Liver (tissue), 8 donors: ENCODE measurements at regions not wholly inside any gene's neighbourhood (a gene's known extent, or its start where the extent isn't known, plus 50 kb on each side); places are given as distances from the start of the nearest gene placed in this dataset.
"Not testable (repeated sequence)": the region's sequence is repeated elsewhere in the genome, so short reads cannot be mapped to it uniquely, and the experiment has no call there.

Source experiments
- DNase-seq: peaks from one replicate; pipeline ENCODE4 v3.0.0-alpha.2; 2017; ENCODE audit warnings: low spot score
- H3K27ac ChIP-seq, 2 donors: one replicate each; pipeline ENCODE4 v1.7.0; 2013; ENCODE audit warnings: inconsistent platforms in 2 of 2, low read length in 2 of 2, control low read depth in 1 of 2, low read depth in 1 of 2, mild to moderate bottlenecking in 1 of 2
- H3K27me3 ChIP-seq, 4 donors: one replicate each; pipeline versions ENCODE4 v1.6.1 to v1.7.0; 2013; ENCODE audit warnings: low read length in 3 of 4, inconsistent platforms in 1 of 4, mild to moderate bottlenecking in 1 of 4, moderate library complexity in 1 of 4; ENCODE audit not compliant: control insufficient read depth in 4 of 4, insufficient read depth in 4 of 4
- H3K36me3 ChIP-seq, 4 donors: one replicate each; pipeline versions ENCODE4 v1.6.1 to v1.7.0; 2013; ENCODE audit warnings: low read length in 3 of 4, mild to moderate bottlenecking in 3 of 4, low read depth in 1 of 4, moderate library complexity in 1 of 4; ENCODE audit not compliant: control insufficient read depth in 4 of 4, insufficient read depth in 3 of 4
- H3K4me1 ChIP-seq, 4 donors: one replicate each; pipeline versions ENCODE4 v1.6.1 to v1.7.0; 2013; ENCODE audit warnings: low read length in 3 of 4, mild to moderate bottlenecking in 3 of 4, moderate library complexity in 1 of 4; ENCODE audit not compliant: control insufficient read depth in 4 of 4, insufficient read depth in 4 of 4
- H3K4me3 ChIP-seq, 3 donors: one replicate each; pipeline versions ENCODE4 v1.6.1 to v1.7.0; 2013; ENCODE audit warnings: low read length in 3 of 3, control low read depth in 1 of 3, low read depth in 1 of 3, mild to moderate bottlenecking in 1 of 3
- H3K9ac ChIP-seq, 2 donors: one replicate each; pipeline ENCODE4 v1.7.0; 2013; ENCODE audit warnings: low read length in 2 of 2, mild to moderate bottlenecking in 2 of 2, moderate library complexity in 2 of 2, control low read depth in 1 of 2, low read depth in 1 of 2
- H3K9me3 ChIP-seq, 4 donors: one replicate each; pipeline versions ENCODE4 v1.6.1 to v1.7.0; 2013; ENCODE audit warnings: low read length in 3 of 4; ENCODE audit not compliant: control insufficient read depth in 4 of 4
- ATF3 ChIP-seq: IDR thresholded peaks from 2 replicates; pipeline ENCODE4 v1.6.1; 2016; ENCODE audit warnings: antibody characterized with exemption
- CTCF ChIP-seq: fragments of 150-350 bp; IDR thresholded peaks from 2 replicates; pipeline ENCODE4 v1.5.1; 2017; ENCODE audit warnings: improper control_type of control experiment, low read depth, low read length; ENCODE audit not compliant: missing input control
- EGR1 ChIP-seq, 2 donors: IDR thresholded peaks; 2 replicates each; pipeline ENCODE4 v1.6.1; 2016 to 2018; ENCODE audit warnings: antibody characterized with exemption in 2 of 2, low read depth in 2 of 2
- FOXA1 ChIP-seq: IDR thresholded peaks from 2 replicates; pipeline ENCODE4 v1.6.1; 2016; ENCODE audit warnings: antibody characterized with exemption
- FOXA2 ChIP-seq: IDR thresholded peaks from 2 replicates; pipeline ENCODE4 v1.6.1; 2016; ENCODE audit warnings: antibody characterized with exemption
- GABPA ChIP-seq, 2 donors: IDR thresholded peaks in 1 of 2; conservative IDR thresholded peaks in 1 of 2; 2 replicates each; pipeline ENCODE4 v1.6.1; 2016; ENCODE audit warnings: antibody characterized with exemption in 2 of 2, mild to moderate bottlenecking in 1 of 2, moderate library complexity in 1 of 2
- HNF4G ChIP-seq: IDR thresholded peaks from 2 replicates; pipeline ENCODE4 v1.6.1; 2016; ENCODE audit warnings: antibody characterized with exemption
- JUND ChIP-seq, 2 donors: IDR thresholded peaks; 2 replicates each; pipeline ENCODE4 v1.6.1; 2016; ENCODE audit warnings: antibody characterized with exemption in 2 of 2
- MAX ChIP-seq: IDR thresholded peaks from 2 replicates; pipeline ENCODE4 v1.6.1; 2016; ENCODE audit warnings: antibody characterized with exemption
- REST ChIP-seq: IDR thresholded peaks from 2 replicates; pipeline ENCODE4 v1.6.1; 2016; ENCODE audit warnings: antibody characterized with exemption, mild to moderate bottlenecking
- RXRA ChIP-seq, 2 donors: IDR thresholded peaks; 2 replicates each; pipeline ENCODE4 v1.6.1; 2017 to 2018; ENCODE audit warnings: antibody characterized with exemption in 2 of 2, mild to moderate bottlenecking in 1 of 2
- SP1 ChIP-seq: IDR thresholded peaks from 2 replicates; pipeline ENCODE4 v1.6.1; 2018; ENCODE audit warnings: antibody characterized with exemption, mild to moderate bottlenecking
- TAF1 ChIP-seq: conservative IDR thresholded peaks from 2 replicates; pipeline ENCODE4 v1.6.1; 2016; ENCODE audit warnings: antibody characterized with exemption, mild to moderate bottlenecking
- YY1 ChIP-seq: IDR thresholded peaks from 2 replicates; pipeline ENCODE4 v1.6.1; 2016; ENCODE audit warnings: antibody characterized with exemption, mild to moderate bottlenecking
- ZBTB33 ChIP-seq: IDR thresholded peaks from 2 replicates; pipeline ENCODE4 v1.6.1; 2016; ENCODE audit warnings: antibody characterized with exemption
- whole genome bisulfite sequencing: extraction: QIAGEN DNeasy Blood & Tissue Kit; methylation state at CpG from one replicate; pipeline ENCODE4 v1.1.7; 2013; 5-methylcytosine and 5-hydroxymethylcytosine counted together
- donor health status: healthy.
- donor health status: healthy.
- donor health status: healthy.
- donor health status: healthy.
- donor health status: healthy.

GRCh38 chr3:166612761-166613160 lies 767.3 kb downstream of the ZBBX start:
- H3K4me3 ChIP-seq, H3K9ac ChIP-seq, H3K36me3 ChIP-seq, H3K4me1 ChIP-seq, H3K27me3 ChIP-seq, H3K27ac ChIP-seq, H3K9me3 ChIP-seq, DNase-seq: not testable (repeated sequence)
- 43% methylated on average over 2 of the region's 2 CpGs for WGBS

GRCh38 chr3:166607933-166608521 lies 770.8 kb upstream of the BCHE start:
- 76% methylated on average over 1 of the region's 1 CpG for WGBS
- Histone ChIP-seq H3K27ac (no peak overlapping the region), H3K36me3 (no peaks in the 10 kb centered on the region), H3K4me1 (no peaks in the 10 kb centered on the region), H3K27me3 (no peaks in the 10 kb centered on the region), H3K4me3 (no peak overlapping the region), H3K9ac (no peak overlapping the region), H3K9me3 (no peaks in the 10 kb centered on the region)
- no peak for TF ChIP-seq FOXA1
- TF ChIP-seq MAX, result no peak
- no peak for TF ChIP-seq ZBTB33
- no peak for TF ChIP-seq YY1
- TF ChIP-seq JUND (IDR thresholded peaks at IDR 0.05), result no peak
- TF ChIP-seq TAF1, result no peak
- no peak for TF ChIP-seq HNF4G
- no peak for TF ChIP-seq GABPA (IDR thresholded peaks at IDR 0.05 in 1 of 2, conservative IDR thresholded peaks at IDR 0.05 in 1 of 2)
- no peak for DNase-seq

- no peak for DNase-seq
- H3K9me3 ChIP-seq, result no peaks in the 10 kb centered on the region
- no peak overlapping the region for H3K4me3 ChIP-seq
- no peaks in the 10 kb centered on the region for H3K27me3 ChIP-seq
- no peak overlapping the region for H3K9ac ChIP-seq
- no peaks in the 10 kb centered on the region for H3K36me3 ChIP-seq
- TF ChIP-seq FOXA2 (no peak), CTCF (no peak), MAX (no peak), YY1 (no peak), JUND (IDR thresholded peaks at IDR 0.05) (no peak), REST (no peak), ATF3 (no peak), EGR1 (IDR thresholded peaks at IDR 0.05; ENCODE audit: low read depth in 2 of 2) (no peak), RXRA (IDR thresholded peaks at IDR 0.05) (no peak), SP1 (no peak)
- H3K27ac ChIP-seq, result no peak overlapping the region
- H3K4me1 ChIP-seq, result no peaks in the 10 kb centered on the region
Measured at GRCh38 chr3:166606988-166607387, 769.8 kb upstream of the BCHE start.
